ENCODE measurements at regions not wholly inside any gene's neighbourhood (a gene's known extent, or its start where the extent isn't known, plus 50 kb on each side); places are given as distances from the start of the nearest gene placed in this dataset.
"Not testable (repeated sequence)": the region's sequence is repeated elsewhere in the genome, so short reads cannot be mapped to it uniquely, and the experiment has no call there.

GRCh38 chr1:118535901-118536300, 350.9 kb upstream of the SPAG17 start:
- DNase-seq (no peak), ATAC-seq (no peak)
- Histone ChIP-seq H3K4me3 (no peak overlapping the region), H3K9me3 (no peaks in the 10 kb centered on the region), H3K27ac (no peak overlapping the region), H3K4me1 (no peaks in the 10 kb centered on the region), H3K27me3 (ENCODE audit: low read depth) (no peaks in the 10 kb centered on the region), H3K36me3 (no peaks in the 10 kb centered on the region)
- intact Hi-C loops (cut with DNase I): no loop called here
- no peak for TF ChIP-seq CTCF (IDR thresholded peaks at IDR 0.05)

- H3K9me3 ChIP-seq; DNase-seq; H3K4me1 ChIP-seq; H3K27me3 ChIP-seq (ENCODE audit: low read depth); H3K4me3 ChIP-seq; H3K36me3 ChIP-seq; H3K27ac ChIP-seq; intact Hi-C loops (cut with DNase I); ATAC-seq: not testable (repeated sequence)
Measured at GRCh38 chr1:118511922-118512321, 326.9 kb upstream of the SPAG17 start.

GRCh38 chr1:118504867-118505266, 319.8 kb upstream of the SPAG17 start:
- Histone ChIP-seq H3K36me3 (no peaks in the 10 kb centered on the region), H3K9me3 (no peaks in the 10 kb centered on the region), H3K27me3 (ENCODE audit: low read depth) (no peaks in the 10 kb centered on the region), H3K4me3 (no peak overlapping the region), H3K4me1 (no peaks in the 10 kb centered on the region), H3K27ac (no peak overlapping the region)
- intact Hi-C loops (cut with DNase I): no loop called here
- no peak for DNase-seq
- peak in 1 of 2 donors; percentile 58 for ATAC-seq
- TF ChIP-seq CTCF (IDR thresholded peaks at IDR 0.05): no peak

GRCh38 chr1:118504221-118504644, 319.2 kb upstream of the SPAG17 start:
- ATAC-seq: peak; percentile 73 to 79
- Histone ChIP-seq H3K9me3 (no peaks in the 10 kb centered on the region), H3K36me3 (no peaks in the 10 kb centered on the region), H3K27ac (no peak overlapping the region), H3K4me3 (no peak overlapping the region), H3K27me3 (ENCODE audit: low read depth) (no peaks in the 10 kb centered on the region), H3K4me1 (no peaks in the 10 kb centered on the region)
- no peak for TF ChIP-seq CTCF (IDR thresholded peaks at IDR 0.05)
- intact Hi-C loops (cut with DNase I): no loop called here
- no peak for DNase-seq

- H3K36me3 ChIP-seq: no peaks in the 10 kb centered on the region
- H3K4me3 ChIP-seq: no peak overlapping the region
- peak in 1 of 2 donors; percentile 52 for ATAC-seq
- H3K27ac ChIP-seq: no peak overlapping the region
- intact Hi-C loops (cut with DNase I): no loop called here
- H3K9me3 ChIP-seq: no peaks in the 10 kb centered on the region
- H3K27me3 ChIP-seq (ENCODE audit: low read depth): no peaks in the 10 kb centered on the region
- DNase-seq: no peak
- no peak for TF ChIP-seq CTCF (IDR thresholded peaks at IDR 0.05)
- H3K4me1 ChIP-seq: no peaks in the 10 kb centered on the region
Measured at GRCh38 chr1:118503752-118504151, 318.7 kb upstream of the SPAG17 start.

- Histone ChIP-seq H3K36me3 (no peaks in the 10 kb centered on the region), H3K27me3 (ENCODE audit: low read depth) (no peaks in the 10 kb centered on the region), H3K4me1 (no peaks in the 10 kb centered on the region), H3K9me3 (no peaks in the 10 kb centered on the region), H3K4me3 (no peak overlapping the region), H3K27ac (no peak overlapping the region)
- ATAC-seq (no peak), DNase-seq (no peak)
- intact Hi-C loops (cut with DNase I): no loop called here
- no peak for TF ChIP-seq CTCF (IDR thresholded peaks at IDR 0.05)
Measured at GRCh38 chr1:118494998-118495397, 310.0 kb upstream of the SPAG17 start.

All from lower lobe of right lung (tissue), 2 donors.